ENCODE measurements at regions not wholly inside any gene's neighbourhood (a gene's known extent, or its start where the extent isn't known, plus 50 kb on each side); places are given as distances from the start of the nearest gene placed in this dataset.

DNA sequence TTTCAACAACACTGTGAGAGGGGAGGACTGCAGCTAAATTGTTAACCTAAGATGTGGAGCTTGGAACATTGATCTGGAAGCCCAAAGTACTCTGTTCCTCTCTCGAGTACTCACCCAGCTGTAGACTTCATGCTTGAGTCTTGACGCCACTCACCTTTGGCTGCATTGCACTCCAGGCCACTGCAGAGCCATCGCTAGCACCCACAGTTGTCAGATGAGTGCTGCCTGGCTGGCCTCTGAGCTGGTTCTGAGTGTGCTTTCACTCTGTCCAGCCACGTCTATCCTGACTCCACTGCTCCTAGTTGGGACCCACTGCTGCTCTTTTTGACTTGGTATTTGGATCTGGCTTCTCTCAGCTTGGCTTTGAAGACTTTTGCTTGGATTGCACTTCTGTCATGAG, 552.1 kb downstream of the DCDC2C start:
- no peak for DNase-seq (ENCODE audit: low spot score)

DNA sequence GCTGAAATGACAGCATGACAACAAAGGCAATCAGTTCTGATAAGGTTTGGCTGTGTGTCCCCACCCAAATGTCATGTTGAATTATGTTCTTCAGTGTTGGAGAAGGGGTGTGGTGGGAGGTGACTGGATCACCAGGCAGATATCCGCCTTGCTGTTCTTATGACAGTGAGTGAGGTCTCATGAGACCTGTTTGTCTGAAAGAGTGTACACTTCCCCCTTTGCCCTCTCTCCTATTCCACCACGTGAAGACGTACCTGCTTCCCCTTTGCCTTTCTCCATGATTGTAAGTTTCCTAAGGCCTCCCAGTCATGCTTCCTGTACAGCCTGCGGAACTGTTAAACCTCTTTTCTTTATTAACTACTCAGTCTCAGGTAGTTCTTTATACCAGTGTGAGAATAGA, 553.0 kb downstream of the DCDC2C start:
- no peak for DNase-seq (ENCODE audit: low spot score)

DNA sequence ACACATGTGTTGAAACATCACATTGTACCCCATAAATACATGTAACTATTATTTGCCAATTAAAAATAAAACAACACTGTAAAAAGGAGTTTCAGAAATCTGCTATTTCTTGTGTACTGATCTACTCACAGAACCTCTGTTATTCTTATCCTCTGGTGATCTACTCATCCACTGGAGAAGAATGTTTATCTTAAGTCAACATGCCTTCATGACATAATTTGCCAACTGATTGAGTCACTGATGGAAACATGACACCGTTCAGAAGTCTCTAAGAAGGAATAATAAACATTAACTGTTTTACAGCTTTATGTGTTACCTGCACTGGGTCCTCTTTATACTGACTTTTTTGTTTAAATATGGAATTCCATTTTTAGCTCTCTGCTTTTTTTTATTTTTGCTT, 555.2 kb downstream of the DCDC2C start:
- no peak for DNase-seq (ENCODE audit: low spot score)

DNA sequence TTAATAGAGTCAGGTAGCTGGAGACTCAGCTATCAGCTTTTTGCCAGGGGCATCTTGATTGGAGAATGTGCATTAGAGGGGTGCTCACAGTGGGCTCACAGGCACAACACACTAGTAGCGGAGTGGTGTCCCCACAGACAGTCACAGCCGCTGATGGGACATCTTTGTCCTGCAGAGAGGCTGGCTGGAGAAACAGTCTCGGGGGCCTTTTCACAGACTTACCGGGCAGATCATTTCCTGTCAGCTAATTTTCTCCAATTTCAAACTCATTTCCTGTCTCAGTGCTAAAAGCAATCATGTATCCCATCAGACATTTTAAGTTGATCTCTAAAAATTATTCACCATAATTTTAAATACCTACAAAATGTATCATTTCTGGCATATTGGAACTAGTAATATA, 562.6 kb downstream of the DCDC2C start:
- no peak for DNase-seq (ENCODE audit: low spot score)

DNA sequence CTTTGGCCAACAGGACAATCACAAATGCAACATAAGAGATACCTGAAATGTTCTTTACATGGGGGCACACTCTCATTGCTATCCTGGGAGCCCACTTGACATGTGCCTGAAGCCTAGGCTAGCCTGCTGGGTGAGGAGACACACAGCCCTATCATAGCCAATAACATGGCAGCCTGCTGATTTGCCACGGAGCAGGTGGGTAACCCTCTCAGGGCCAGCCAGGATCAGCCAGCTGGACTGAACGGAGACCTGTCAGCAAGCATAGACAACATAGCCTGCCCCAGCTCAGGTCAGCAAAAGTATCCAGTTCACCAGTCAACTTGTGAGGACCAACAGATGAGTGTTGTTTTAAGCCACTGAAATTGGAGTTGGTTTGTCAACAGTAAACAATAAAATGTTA, 566.5 kb downstream of the DCDC2C start:
- DNase-seq (ENCODE audit: low spot score), result no peak

DNA sequence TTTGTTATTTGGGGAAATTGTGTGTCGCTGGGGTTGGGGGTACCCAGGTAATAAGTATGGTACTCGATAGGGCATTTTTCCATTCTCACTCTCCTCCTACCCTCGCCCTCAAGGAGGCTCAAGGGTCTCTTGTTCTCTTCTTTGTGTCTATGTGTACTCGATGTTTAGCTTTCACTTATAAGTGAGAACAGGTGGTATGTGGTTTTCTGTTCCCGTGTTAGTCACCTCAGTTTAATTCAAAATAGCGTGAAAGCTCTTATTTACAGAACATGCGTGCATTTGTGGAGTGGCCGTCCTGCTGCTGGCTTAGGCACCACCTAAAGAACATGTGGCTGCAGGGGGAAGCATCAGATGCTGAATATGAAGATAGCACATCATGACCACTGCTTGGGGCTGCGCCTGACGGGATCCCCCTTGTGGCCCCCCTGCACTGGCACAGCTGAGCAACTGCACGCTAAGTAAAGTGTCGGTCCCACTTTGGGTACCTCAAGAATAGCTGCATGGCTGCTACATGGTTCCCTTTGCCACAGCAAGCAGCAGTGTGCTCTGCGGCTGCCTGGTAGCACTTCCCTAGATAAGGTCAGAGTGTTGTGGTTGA, 569.0 kb downstream of the DCDC2C start:
- DNase-seq (ENCODE audit: low spot score), result no peak

DNA sequence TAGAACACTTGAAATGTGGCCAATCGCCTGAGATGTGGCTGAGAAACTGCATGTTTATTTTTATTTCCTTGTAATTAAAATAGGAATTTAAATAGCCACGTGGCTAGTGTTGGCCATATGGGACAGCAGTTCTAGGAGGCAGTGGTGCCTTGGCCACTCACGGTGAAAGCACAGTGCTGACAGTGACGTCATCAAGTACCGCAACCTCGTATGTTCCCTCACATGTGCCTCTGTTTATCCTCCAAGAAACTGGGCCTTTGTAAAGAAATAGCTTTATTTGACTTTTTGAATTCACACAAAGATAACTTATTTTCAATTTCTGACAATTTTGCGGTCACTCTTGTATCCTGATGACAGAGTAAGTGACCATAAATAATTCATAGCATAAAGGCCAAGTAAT, 575.0 kb downstream of the DCDC2C start:
- DNase-seq (ENCODE audit: low spot score), result no peak

DNA sequence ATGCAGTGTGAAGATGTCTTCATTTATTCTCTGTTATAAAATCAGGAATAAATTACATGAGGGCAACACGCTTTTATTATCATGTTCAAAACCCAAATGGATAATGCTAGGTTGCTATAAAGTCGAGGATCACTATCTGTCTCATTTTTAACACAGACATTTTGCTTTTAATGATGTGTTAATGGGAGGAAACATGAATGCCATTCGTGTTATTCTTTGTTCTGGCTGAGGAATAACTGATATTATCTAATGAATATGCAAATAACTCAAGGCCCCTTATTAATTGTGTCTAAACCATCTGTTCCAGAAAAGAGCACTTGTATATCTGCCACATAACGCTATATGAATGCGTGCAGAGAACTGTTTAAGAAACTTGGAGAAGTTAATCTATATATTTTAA, 576.1 kb downstream of the DCDC2C start:
- no peak for DNase-seq (ENCODE audit: low spot score)

DNA sequence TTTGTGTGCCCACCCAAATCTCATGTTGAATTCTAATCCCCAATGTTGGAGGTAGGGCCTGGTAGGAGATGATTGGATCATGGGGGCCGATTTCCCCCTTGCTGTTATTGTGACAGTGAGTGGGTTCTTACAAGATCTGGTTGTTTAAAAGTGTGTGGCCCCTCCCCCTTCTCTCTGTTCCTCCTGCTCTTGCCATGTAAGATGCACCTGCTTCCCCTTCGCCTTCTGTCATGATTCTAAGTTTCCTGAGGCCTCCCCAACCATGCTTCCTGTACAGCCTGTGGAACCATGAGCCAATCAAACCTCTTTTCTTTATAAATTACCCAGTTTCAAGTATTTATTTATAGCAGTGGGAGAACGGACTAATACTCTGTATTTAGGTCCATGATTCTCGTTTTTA, 588.1 kb downstream of the DCDC2C start:
- DNase-seq (ENCODE audit: low spot score), result no peak

DNA sequence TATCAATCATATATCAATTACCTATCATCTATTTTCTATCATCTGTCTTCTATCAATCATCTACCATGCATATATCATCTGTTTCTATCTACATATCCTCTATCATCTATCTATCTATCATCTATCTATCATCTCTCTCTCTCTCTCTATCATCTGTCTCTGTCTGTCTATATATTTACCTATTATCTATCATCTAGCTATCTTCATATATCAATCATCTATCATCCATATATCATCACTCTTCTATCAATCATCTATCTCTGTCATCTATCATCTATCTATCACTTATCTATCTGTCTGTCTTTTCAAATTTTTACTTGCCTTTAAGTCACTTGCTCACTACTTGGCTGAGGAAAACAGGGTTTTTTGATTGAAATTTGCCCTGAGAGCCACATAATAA, 592.3 kb downstream of the DCDC2C start:
- DNase-seq (ENCODE audit: low spot score), result no peak

DNA sequence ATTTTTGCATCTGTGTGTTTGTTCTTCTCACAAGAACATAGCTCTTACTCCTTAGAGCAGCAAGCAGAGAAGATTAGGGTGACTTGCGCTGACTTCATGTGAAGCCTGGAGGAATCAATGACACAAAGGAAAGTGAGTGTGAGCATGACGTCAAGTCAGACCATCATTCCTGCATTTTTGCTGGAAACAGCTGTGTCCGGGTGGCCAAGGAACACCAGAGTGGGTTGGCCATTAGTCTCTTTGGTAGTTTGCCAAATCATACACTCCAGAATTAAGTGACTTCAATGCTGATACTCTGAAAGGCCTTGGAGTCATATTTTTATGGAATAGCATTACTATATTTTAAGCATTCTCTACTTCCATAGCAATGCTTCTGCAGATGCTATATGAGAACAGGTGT, 597.2 kb downstream of the DCDC2C start:
- no peak for DNase-seq (ENCODE audit: low spot score)

DNA sequence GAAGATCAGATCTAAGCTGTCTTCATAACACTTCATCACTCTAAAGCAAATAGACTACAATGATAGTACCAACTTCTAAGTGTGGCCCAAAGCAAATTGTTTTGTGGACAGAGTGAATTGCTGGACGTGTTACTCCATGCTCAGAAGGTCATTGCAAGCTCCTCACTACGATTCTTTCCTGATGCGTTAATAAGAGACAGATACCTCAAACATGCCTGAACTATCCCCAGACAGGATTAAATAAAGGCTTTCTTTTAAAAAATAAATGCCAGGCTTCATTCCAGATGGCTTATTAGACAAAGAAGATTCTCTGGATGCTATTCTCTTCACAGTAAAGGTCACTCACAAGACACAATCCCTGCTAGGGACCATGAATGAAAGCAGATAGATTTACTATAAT, 621.2 kb downstream of the DCDC2C start:
- no peak for DNase-seq (ENCODE audit: low spot score)

DNA sequence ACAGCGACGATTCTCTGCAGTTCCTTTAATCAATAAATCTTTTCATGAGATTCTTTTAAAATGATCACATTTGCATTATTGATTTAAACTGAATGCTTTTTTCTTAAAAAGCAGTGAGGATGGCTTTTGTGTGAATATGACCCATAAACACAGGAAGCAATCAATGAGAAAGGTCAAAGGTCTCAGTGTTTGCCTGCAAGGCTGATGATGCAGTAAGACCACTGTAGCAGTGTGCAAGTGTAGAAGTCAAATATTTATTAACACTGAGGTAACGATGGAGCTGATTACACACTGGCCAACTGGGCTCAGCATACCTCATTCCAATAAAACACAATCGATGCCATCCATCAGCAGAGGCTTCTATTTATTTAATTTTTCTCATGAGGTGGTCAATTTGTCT, 633.5 kb downstream of the DCDC2C start:
- no peak for DNase-seq (ENCODE audit: low spot score)

DNA sequence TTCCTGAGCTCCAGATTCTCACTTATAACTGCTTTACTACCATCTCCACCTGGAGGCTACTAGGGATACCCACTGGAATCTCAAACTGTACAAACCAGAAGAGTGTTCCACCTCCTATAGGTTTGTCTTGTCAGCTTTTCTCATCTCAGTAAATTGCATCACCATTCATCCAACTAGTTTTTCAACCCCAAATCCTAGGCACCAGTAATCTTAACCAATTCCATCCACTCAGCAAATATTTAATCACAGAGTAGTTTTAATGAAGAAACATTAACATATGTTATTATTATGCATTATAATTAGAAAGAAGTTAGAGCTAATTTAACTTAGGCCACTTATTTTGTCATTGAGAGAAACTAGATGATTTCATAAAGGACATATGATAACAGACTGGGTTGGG, 635.0 kb downstream of the DCDC2C start:
- no peak for DNase-seq (ENCODE audit: low spot score)

DNA sequence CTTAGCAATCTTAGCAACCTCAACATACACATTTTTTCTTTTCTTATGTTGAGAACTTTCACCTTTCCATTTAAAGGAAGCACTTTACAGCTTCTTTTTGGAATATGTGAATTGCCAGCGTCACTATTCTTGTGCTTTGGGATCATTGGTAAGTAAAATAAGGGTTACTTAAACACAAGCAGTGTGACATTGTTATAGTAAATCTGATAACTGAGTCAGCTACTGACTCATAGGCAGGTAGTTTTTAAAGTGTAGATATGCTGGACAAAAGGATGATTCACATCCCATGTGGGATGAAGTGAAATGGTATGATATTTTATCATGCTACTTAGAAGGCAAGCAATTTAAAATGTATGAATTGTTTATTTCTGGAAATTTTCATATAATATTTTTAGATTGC, 637.2 kb downstream of the DCDC2C start:
- no peak for DNase-seq (ENCODE audit: low spot score)

DNA sequence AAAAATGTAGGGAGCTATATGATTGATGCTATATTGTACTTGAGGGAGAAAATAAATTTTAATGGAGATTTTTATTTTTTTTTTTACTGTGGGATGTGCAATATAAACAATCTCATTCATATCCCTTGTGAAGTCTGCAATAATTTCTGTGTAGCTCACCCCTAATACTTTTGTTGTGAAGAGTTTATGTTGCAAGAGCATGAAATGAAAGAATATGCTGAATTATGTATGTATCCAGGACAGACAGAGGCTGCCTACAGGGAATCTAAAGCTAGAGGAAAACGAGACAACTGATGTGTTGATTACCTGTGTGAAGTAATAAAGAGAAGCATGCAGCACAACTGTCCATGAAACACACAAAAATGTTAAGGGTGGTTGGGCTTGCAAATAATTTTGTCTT, 643.3 kb downstream of the DCDC2C start:
- no peak for DNase-seq (ENCODE audit: low spot score)

DNA sequence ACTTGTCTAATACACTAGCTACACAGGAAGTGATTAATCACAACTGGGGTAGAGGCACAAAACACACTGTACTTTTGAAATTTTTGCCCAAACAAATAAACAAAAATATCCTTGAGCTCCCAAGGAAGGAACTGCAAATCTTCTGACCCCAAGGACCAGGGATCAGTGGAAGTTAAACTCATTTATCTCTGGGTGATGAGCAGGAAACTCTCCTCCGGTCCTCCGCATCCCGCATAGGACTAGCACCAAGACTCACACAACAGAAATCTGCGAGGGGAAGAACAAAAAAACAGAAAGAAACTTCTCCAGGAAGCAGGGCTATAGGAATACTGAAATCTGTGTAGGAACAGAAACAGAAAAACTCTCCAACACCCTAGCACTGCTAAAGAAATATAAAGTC, 650.3 kb downstream of the DCDC2C start:
- DNase-seq (ENCODE audit: low spot score), result no peak

DNA sequence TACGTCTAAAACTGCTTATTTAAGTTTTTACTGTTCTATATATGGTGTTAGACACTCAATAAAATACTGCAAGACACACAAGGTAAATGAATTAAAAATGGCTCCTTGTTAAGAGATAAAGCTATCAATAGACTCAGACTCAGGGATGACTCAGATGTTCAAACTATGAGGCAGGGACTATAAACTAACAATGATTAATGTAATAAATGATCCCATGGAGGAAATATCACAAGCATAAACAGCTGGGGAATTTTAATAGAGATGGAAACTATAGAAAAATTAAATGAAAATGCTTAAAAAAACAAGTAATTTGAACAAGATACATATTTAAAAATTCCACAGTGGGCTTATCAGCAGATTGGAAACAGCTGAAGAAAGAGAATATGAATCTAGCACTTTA, 650.8 kb downstream of the DCDC2C start:
- no peak for DNase-seq (ENCODE audit: low spot score)

DNA sequence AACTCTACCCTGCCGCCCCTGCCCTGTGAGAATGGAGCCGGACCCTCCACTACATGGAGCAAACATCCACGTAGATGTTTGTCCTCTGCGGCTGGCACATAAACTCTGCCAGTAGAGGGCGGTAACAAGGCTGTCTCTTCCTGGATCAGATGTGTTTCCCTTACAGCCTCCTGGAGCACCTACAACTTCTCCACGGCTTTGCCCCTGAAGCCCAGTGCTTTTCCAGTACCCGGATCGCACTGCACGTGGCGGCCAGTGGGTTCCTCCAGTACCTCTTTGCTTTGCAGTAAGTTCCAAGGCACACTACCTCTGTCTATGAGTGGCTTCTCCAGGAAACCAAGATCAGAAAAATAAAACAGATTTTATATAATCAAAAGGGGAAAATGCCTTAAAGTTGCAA, 651.3 kb downstream of the DCDC2C start:
- DNase-seq (ENCODE audit: low spot score), result no peak

DNA sequence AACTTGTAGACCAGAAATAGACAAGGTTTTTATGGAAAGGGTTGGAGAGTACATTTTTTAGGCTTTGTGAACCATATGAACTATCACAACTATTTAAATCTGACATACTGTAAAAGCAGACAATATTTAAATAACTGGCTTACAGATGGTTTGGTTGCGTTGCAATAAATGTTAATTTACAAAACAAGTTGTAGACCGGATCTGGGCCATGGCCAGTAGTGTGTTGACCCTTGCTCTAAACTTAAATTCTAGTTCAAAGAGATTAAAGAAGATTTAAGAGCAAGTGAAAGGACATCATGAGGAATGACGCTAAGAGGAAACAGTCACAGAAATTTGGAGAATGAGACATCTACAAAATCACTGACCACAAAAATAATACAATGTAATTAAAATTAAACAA, 652.7 kb downstream of the DCDC2C start:
- no peak for DNase-seq (ENCODE audit: low spot score)

DNA sequence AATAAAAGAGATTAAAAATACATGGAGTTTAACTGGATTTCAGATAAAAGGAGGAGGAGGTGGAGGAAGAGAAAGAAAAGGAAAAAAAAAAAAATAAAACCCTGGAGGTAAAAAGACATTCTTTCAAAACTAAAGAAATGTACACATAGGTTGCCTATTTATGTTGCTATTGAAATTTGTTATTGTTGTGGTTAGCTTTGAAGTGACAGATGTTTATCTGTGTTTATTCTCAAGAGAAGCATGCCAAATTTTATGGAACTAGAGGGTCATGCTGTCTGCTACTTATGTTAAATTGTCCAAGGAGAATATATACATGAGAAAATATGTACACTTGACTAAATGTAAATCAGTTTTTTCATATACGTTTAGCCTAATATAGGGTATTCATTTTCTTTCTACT, 653.2 kb downstream of the DCDC2C start:
- DNase-seq (ENCODE audit: low spot score), result no peak

DNA sequence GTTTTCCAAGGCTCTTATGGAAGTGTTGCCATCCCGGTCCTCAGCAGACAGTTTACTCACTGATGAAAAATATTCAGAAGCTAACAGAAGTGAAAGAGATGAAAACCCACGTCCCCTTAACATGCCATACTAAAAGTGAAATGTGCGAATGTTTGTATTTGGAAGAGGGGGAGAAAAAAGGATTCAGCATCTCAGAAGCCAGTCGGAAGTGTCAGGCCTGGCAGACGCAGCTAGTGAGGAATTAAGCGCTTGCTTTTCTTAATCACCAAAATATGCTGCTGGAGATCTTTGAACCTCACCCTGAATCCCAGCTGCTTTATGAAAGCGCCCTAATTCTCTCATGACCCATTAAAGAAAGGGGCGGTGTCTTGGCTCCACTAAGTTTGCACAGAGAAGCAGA, 653.7 kb downstream of the DCDC2C start:
- DNase-seq (ENCODE audit: low spot score), result no peak

DNA sequence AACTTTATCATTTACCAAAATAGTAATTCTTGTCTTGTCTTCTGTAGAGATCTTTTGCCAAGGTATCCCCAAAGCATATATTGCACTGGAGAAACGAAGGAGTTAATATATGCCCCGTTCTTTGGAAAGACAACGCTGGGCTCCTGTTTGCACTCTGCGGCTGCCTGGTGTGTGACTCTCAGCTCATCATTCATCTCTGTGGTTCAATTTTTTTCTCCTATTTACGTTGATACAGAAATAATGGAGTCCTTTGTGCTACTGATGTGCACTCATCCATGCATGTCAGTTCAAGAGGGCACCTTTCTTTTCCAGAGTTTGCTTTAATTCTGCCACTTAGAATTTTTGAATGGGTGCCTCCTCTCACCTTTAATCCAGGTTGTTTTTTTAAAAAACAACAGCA, 655.5 kb downstream of the DCDC2C start:
- no peak for DNase-seq (ENCODE audit: low spot score)

DNA sequence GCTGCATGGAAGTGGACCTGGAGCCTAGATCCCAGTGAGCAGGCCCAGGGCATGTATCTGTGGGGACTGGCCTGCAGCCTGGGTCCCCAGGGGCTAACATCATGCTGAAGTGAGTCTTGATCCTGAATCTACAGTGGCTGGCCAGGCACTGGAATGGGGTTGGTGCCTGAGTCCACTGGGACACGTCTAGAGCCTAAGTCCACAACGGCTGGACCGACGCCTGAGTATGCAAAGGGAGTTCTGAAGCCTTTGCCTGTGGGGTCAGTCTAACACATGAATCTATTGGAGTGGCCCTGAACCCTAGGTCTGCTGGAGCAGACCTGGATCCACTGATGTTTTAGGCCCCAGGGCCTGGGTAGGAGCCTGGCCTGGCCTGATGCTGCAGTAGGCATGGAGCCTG, 665.5 kb downstream of the DCDC2C start:
- no peak for DNase-seq (ENCODE audit: low spot score)

DNA sequence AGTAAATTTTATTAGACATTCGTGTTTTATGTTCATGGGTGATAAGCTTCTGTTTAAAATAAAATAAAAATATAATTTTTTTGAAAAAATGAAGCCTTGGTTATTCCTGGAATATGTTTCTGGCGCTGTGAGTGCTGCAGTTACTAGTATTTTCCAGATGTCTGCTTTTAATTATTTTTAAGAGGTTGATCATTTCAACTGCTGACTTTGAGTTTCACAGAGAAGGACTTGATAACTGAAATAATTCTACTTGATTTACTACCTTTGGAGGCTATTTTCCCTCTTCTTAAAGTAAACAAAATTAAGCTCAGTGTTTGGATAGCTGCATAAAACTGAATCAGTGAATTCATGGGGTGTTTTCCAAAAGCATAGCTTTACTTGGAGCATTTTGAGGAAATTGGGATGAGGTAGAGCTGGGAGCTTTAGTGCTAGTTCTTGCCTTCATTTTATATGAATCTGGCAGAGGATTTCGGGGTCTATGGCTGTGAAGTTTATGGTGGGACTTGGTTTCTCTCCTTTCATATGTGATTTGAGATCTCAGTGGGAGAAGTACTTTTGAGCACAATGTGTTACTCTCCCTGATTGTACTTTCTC, 666.5 kb downstream of the DCDC2C start:
- no peak for DNase-seq (ENCODE audit: low spot score)
